ENCODE measurements at regions not wholly inside any gene's neighbourhood (a gene's known extent, or its start where the extent isn't known, plus 50 kb on each side); places are given as distances from the start of the nearest gene placed in this dataset.
A peak's percentile ranks its signal among the peaks of the same experiment; 100 is the strongest.

GRCh38 chr6:53730767-53731166, 64.0 kb upstream of the LRRC1 start:
- ChIA-PET CTCF (interaction anchor here (0.9 kb wide), 1 partner anchor 336 kb away, joined by 4 read pairs; no protein-coding TSS in a partner anchor), POLR2A (interaction anchor here (0.6 kb wide), 2 partner anchors 8 to 799 kb away, joined by 3 read pairs; no protein-coding TSS in a partner anchor)
- in situ Hi-C loops (cut with HindIII; ENCODE audit: low pct_unique_long_range_greater_than_20kb, low sequenced_read_pairs), result no loop called here
- TF ChIP-seq POLR2AphosphoS5 (IDR thresholded peaks at IDR 0.05; ENCODE audit: low read depth, low read length) (no peak), SIN3A (IDR thresholded peaks at IDR 0.05; ENCODE audit: borderline replicate concordance, insufficient read depth, low read depth, low read length) (no peak), CTCF (IDR thresholded peaks at IDR 0.05) (no peak), REST (IDR thresholded peaks at IDR 0.05; ENCODE audit: insufficient read depth in 1 of 2, low read depth in 2 of 2, low read length in 1 of 2) (no peak), TCF7L2 (IDR thresholded peaks at IDR 0.05; ENCODE audit: low read depth, low read length) (no peak)
- no TSS peak for BruUV-seq (replicated peaks)
- peaks cover 57% of the 10 kb centered on the region for H3K4me1 ChIP-seq (ENCODE audit: control insufficient read depth, insufficient read depth, low read length)
- no peaks in the 10 kb centered on the region for H3K36me3 ChIP-seq (ENCODE audit: control insufficient read depth, insufficient read depth, low read length)
- H3K27me3 ChIP-seq (ENCODE audit: control insufficient read depth, insufficient read depth, low read length), result no peaks in the 10 kb centered on the region
- no peak overlapping the region for H3K4me3 ChIP-seq (ENCODE audit: low read depth in 2 of 2, low read length in 2 of 2)
- intact Hi-C loops (cut with micrococcal nuclease; ENCODE audit: unreplicated experiment), result no loop called here
- no peaks in the 10 kb centered on the region for H3K9me3 ChIP-seq (ENCODE audit: control insufficient read depth, insufficient read depth, low read depth, low read length)
- H3K27ac ChIP-seq (ENCODE audit: low read length), result peak overlapping the region; percentile 49; the same call in 1 of the 2 replicates
- no peak for DNase-seq (ENCODE audit: low read depth, low spot score)
- ATAC-seq, result no peak

- CTCF ChIA-PET, result interaction anchor here (0.6 to 2.3 kb wide), 7 partner anchors 9 to 589 kb away, joined by 3 to 16 read pairs (median 7); no protein-coding TSS in a partner anchor
- POLR2A ChIA-PET, result no interaction called here
- no TSS peak for BruUV-seq (replicated peaks)
Measured at GRCh38 chr6:53728570-53729194, 63.1 kb upstream of the KLHL31 start.

More at GRCh38 chr6:53728570-53729194, 63.1 kb upstream of the KLHL31 start:
- no peak for TF ChIP-seq REST (IDR thresholded peaks at IDR 0.05; ENCODE audit: insufficient read depth in 1 of 2, low read depth in 2 of 2, low read length in 1 of 2)
- peak; percentile 97 for TF ChIP-seq CTCF (IDR thresholded peaks at IDR 0.05)
- Histone ChIP-seq H3K4me1 (ENCODE audit: control insufficient read depth, insufficient read depth, low read length) (peaks cover 39% of the 10 kb centered on the region), H3K27me3 (ENCODE audit: control insufficient read depth, insufficient read depth, low read length) (no peaks in the 10 kb centered on the region), H3K36me3 (ENCODE audit: control insufficient read depth, insufficient read depth, low read length) (no peaks in the 10 kb centered on the region), H3K9me3 (ENCODE audit: control insufficient read depth, insufficient read depth, low read depth, low read length) (no peaks in the 10 kb centered on the region), H3K27ac (ENCODE audit: low read length) (peak overlapping the region; percentile 36; the same call in 1 of the 2 replicates), H3K4me3 (ENCODE audit: low read depth in 2 of 2, low read length in 2 of 2) (peak overlapping the region in 1 of 2 experiments; percentile 29; a peak in 2 of 4 replicates)
- ATAC-seq, result peak; percentile 80
- intact Hi-C loops (cut with micrococcal nuclease; ENCODE audit: unreplicated experiment), result loop anchor here (1.0 kb wide), 1 partner anchor 228 kb away; no protein-coding TSS in a partner anchor
- in situ Hi-C loops (cut with HindIII; ENCODE audit: low pct_unique_long_range_greater_than_20kb, low sequenced_read_pairs), result no loop called here
- no peak for DNase-seq (ENCODE audit: low read depth, low spot score)
